GM18502 (cell line): ENCODE measurements at regions not wholly inside any gene's neighbourhood (a gene's known extent, or its start where the extent isn't known, plus 50 kb on each side); places are given as distances from the start of the nearest gene placed in this dataset.
"Not testable (repeated sequence)": the region's sequence is repeated elsewhere in the genome, so short reads cannot be mapped to it uniquely, and the experiment has no call there.

Experiments used
- ATAC-seq: cut with Tn5 transposase; IDR thresholded peaks from one replicate; pipeline ENCODE4 v1.9.1; 2021; ENCODE audit warnings: mild to moderate bottlenecking; ENCODE audit not compliant: unreplicated experiment, poor library complexity

- ATAC-seq: no peak
These were observed 1321.4 kb downstream of the SLITRK1 start for GRCh38 chr13:82560889-82561288.

DNA sequence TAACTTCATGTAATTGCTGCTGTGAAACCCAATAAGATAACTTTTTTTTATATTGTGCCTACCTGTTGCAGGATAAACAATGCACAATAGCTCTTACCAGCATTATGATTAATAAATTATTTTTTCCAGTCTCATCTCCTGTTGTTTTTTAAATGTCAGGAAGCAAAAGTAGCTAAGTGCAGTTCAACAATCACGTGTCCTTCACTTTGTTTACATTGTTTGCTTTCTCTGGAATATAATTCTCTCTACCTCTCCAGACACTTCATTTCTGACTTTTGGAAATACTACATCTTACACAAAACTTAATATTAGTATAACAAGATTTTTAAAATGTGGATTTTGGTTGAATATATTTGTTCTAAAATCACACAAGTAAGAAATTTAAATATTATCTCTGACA is 1359.4 kb downstream of the SLITRK1 start:
- ATAC-seq: no peak

- no peak for ATAC-seq
These were observed 1375.4 kb downstream of the SLITRK1 start for GRCh38 chr13:82506805-82507414.

GRCh38 chr13:82501834-82502233 is 1380.4 kb downstream of the SLITRK1 start:
- ATAC-seq: no peak

- no peak for ATAC-seq
These were observed 1401.9 kb downstream of the SLITRK1 start for GRCh38 chr13:82480415-82480814.

DNA sequence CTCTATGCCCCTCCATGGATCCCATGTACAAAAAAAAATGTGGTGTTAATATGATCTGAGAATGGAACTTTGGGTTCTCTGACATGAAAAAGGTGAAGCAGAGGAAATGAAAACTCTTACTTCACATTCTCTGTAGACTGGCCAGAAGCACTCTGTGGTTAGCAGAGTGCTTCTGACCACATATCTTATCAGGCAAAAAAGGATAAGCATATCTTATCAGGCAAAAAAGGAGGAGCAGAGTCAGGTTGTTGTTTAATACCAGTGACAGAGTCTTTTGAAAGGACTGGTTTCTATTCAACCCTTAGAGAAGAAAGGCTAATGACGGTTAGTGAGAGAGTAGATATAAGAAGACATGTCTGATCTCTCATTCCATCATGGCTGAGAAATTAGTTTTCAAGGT is 1404.8 kb downstream of the SLITRK1 start:
- ATAC-seq: no peak

DNA sequence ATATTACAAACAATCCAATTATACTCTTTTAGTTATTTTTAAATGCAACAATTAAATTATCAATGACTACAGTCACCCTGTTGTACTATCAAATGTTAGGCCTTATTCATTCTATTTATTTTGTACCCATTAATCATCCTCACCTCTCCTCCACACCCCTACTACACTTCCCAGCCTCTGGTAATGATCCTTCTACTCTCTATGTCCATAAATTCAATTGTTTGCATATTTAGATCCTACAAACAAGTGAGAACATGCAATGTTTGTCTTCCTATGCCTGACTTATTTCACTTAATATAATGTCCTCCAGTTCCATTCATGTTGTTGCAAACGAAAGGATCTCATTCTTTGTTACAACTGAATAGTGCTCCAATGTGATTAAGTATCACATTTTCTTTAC is 1414.6 kb downstream of the SLITRK1 start:
- ATAC-seq: no peak

DNA sequence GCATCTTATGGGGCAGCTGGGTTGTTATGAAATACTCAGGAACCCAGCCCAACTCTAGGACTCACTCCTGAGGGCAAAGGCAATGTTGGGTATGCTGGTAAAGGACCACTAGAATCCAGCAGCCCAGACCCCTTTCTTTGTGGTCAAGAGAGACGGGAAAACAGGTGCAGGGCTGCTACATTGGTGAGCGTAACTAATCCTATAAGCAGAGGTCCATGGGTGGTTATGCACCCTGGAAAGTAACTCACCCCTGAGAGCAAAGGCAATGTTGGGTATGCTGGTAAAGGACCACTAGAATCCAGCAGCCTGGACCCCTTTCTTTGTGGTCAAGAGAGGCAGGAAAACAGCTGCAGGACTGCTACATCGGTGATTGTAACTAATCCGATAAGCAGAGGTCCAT is 1422.7 kb downstream of the SLITRK1 start:
- not testable (repeated sequence) for ATAC-seq

GRCh38 chr13:82458169-82458568 is 1424.1 kb downstream of the SLITRK1 start:
- no peak for ATAC-seq

GRCh38 chr13:82457548-82457947 is 1424.7 kb downstream of the SLITRK1 start:
- ATAC-seq: not testable (repeated sequence)

- no peak for ATAC-seq
These were observed 1434.7 kb downstream of the SLITRK1 start for GRCh38 chr13:82447416-82448077.

GRCh38 chr13:82439159-82439904 is 1442.9 kb downstream of the SLITRK1 start:
- ATAC-seq: no peak

GRCh38 chr13:82438320-82438719 is 1444.0 kb downstream of the SLITRK1 start:
- ATAC-seq: no peak

DNA sequence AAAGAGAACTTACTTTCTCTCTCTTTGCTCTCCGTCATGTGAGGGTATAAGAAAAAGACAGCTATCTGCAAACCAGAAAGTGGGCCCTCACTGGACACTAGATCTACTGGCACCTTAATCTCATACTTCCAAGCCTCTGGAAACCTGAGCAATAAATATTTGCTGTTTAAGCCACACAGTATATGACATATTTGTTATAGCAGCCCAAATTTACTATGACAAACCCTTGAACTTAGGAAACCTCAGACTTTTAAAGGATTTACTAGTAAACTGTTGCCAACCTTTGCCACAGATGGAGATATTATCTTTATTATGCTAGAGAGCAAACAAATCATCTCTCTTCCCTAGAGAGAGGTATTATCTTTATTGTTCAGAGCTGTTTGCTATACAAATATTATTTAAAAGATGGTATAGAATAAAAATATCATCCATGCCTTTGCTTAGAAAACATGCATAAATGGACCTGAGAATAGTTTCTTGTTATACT is 1446.1 kb downstream of the SLITRK1 start:
- ATAC-seq: no peak

DNA sequence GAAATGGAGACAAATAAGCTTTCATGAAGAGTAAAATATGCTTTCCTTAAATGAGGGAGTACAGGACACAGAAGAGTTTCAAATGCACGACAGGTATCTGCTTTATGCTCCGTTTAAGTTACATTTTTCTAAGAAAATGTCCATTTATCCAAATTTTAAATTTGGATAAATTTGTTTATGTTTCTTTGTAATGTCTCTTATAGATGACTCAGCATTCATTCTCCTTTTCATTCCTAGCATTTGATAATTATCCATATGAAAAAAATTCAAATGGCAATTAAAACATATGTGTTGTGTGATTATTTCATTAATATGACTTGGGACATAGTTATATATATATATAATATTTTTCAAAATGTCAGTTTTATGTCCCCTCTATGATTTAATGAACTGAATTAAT is 1449.3 kb downstream of the SLITRK1 start:
- ATAC-seq: no peak

DNA sequence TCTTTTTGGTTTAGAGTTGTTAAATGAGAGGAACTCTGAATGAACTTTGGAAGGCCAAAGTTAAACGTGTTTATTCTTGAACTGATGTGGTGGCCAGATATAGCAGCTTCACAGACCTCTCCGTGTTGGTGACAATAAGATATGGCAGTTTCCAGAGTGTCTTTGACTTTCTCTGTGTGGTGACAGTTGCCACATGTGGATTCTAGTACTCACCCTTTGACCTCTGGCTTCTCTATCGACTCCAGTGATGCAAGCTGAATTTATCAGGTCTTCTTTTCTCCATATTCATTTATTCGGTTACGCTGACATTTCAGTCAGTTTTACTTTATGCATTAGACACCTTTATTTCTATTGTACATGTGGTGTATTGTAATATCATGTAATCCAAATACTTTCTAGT is 1469.5 kb downstream of the SLITRK1 start:
- ATAC-seq: no peak

- no peak for ATAC-seq
These were observed 1475.0 kb downstream of the SLITRK1 start for GRCh38 chr13:82407321-82407720.

DNA sequence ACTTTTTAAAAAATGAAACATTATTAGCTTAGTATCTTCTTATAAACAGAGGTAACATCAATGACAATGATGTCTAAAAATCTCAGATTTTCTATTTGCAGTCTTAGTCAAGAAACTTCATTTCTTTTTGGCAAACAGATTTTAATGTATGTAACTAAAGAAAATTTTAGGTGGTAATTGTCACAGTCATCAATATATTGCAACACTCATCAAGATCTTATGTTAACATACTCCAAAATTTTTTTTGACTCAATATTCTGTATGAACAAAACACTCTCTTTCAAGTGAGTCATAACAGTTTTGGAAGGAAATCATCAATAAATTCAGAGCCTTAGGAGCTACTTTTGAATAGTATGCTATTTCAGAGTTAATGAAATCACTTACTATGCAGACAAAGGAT is 1507.6 kb downstream of the SLITRK1 start:
- ATAC-seq: no peak

- ATAC-seq: no peak
These were observed 1512.0 kb downstream of the SLITRK1 start for GRCh38 chr13:82370316-82370715.

GRCh38 chr13:82364525-82364924 is 1517.7 kb downstream of the SLITRK1 start:
- no peak for ATAC-seq

GRCh38 chr13:82358284-82358683 is 1524.0 kb downstream of the SLITRK1 start:
- no peak for ATAC-seq
